D341Med (cell line): ENCODE measurements at regions not wholly inside any gene's neighbourhood (a gene's known extent, or its start where the extent isn't known, plus 50 kb on each side); places are given as distances from the start of the nearest gene placed in this dataset.

Experiments
- DNase-seq: peaks from one replicate; pipeline ENCODE4 v3.0.0; 2012; ENCODE audit warnings: low spot score

- no peak for DNase-seq
Measured at GRCh38 chr9:80131627-80132026, 559.9 kb downstream of the TLE4 start.

- DNase-seq, result no peak
Measured at GRCh38 chr9:80127920-80128319, 556.2 kb downstream of the TLE4 start.

GRCh38 chr9:80125731-80126264 is 554.0 kb downstream of the TLE4 start:
- no peak for DNase-seq

- DNase-seq, result no peak
Measured at GRCh38 chr9:80117031-80117430, 545.3 kb downstream of the TLE4 start.

- DNase-seq, result no peak
Measured at GRCh38 chr9:80114241-80114640, 542.5 kb downstream of the TLE4 start.

GRCh38 chr9:80107931-80108660 is 536.3 kb downstream of the TLE4 start:
- no peak for DNase-seq

- no peak for DNase-seq
Measured at GRCh38 chr9:80097476-80097875, 525.7 kb downstream of the TLE4 start.

- no peak for DNase-seq
Measured at GRCh38 chr9:80094176-80094771, 522.5 kb downstream of the TLE4 start.

- DNase-seq, result no peak
Measured at GRCh38 chr9:80093695-80094094, 521.9 kb downstream of the TLE4 start.

- DNase-seq, result no peak
Measured at GRCh38 chr9:80091526-80091925, 519.8 kb downstream of the TLE4 start.

- DNase-seq, result no peak
Measured at GRCh38 chr9:80090317-80090716, 518.6 kb downstream of the TLE4 start.

- DNase-seq, result no peak
Measured at GRCh38 chr9:80086822-80087345, 515.1 kb downstream of the TLE4 start.

- DNase-seq, result no peak
Measured at GRCh38 chr9:80086386-80086785, 514.6 kb downstream of the TLE4 start.

- no peak for DNase-seq
Measured at GRCh38 chr9:80085668-80086067, 513.9 kb downstream of the TLE4 start.

- DNase-seq, result no peak
Measured at GRCh38 chr9:80082213-80082612, 510.4 kb downstream of the TLE4 start.

- no peak for DNase-seq
Measured at GRCh38 chr9:80078826-80079225, 507.1 kb downstream of the TLE4 start.

- DNase-seq, result no peak
Measured at GRCh38 chr9:80077059-80077458, 505.3 kb downstream of the TLE4 start.

GRCh38 chr9:80076162-80076561 is 504.4 kb downstream of the TLE4 start:
- no peak for DNase-seq

GRCh38 chr9:80074439-80074838 is 502.7 kb downstream of the TLE4 start:
- no peak for DNase-seq

GRCh38 chr9:80072451-80072850 is 500.7 kb downstream of the TLE4 start:
- no peak for DNase-seq

GRCh38 chr9:80070071-80070742 is 498.4 kb downstream of the TLE4 start:
- no peak for DNase-seq

- peak; percentile 78 for DNase-seq
Measured at GRCh38 chr9:80066931-80067330, 495.2 kb downstream of the TLE4 start.

- DNase-seq, result no peak
Measured at GRCh38 chr9:80062567-80062966, 490.8 kb downstream of the TLE4 start.
